SH-SY5Y (cell line): ENCODE measurements at regions not wholly inside any gene's neighbourhood (a gene's known extent, or its start where the extent isn't known, plus 50 kb on each side); places are given as distances from the start of the nearest gene placed in this dataset.

Source experiments
- GATA2 ChIP-seq: IDR thresholded peaks from 2 replicates; pipeline ENCODE4 v1.6.1; 2011; ENCODE audit warnings: mild to moderate bottlenecking, low read depth, low read length
- GATA3 ChIP-seq: IDR thresholded peaks from 2 replicates; pipeline ENCODE4 v1.6.1; 2011; ENCODE audit warnings: low read depth, mild to moderate bottlenecking, low read length, moderate library complexity

GRCh38 chr3:180250172-180250571, 213.4 kb upstream of the PEX5L start:
- TF ChIP-seq GATA2 (no peak), GATA3 (no peak)
